RWPE1 (cell line): ENCODE measurements at regions not wholly inside any gene's neighbourhood (a gene's known extent, or its start where the extent isn't known, plus 50 kb on each side); places are given as distances from the start of the nearest gene placed in this dataset.
"Not testable (repeated sequence)": the region's sequence is repeated elsewhere in the genome, so short reads cannot be mapped to it uniquely, and the experiment has no call there.

Source experiments
- CTCF ChIA-PET: fragments of 350-600 bp; sonication (Branson Sonifier 250); formaldehyde crosslinking; extraction: SDS; loops from one replicate; lab custom pipeline; 2021; lab: Yijun Ruan, JAX
- POLR2A ChIA-PET: fragments of 400-600 bp; formaldehyde crosslinking; extraction: SDS; loops from one replicate; lab custom pipeline; 2020; ENCODE audit warnings: antibody characterized with exemption; ENCODE audit not compliant: low non-redundant PET; lab: Yijun Ruan, JAX
- DNase-seq: peaks from one replicate; pipeline ENCODE4 v3.0.0; 2012; ENCODE audit warnings: low spot score
- H3K27ac ChIP-seq: fragments of 450-650 bp; 2 replicates; pipeline ENCODE4 v1.5.1; 2017
- TF ChIP-seq, protein P1 (sequence below): fragments of 450-650 bp; conservative IDR thresholded peaks from 2 replicates; pipeline ENCODE4 v1.5.1; 2017; ENCODE audit warnings: low read depth, mild to moderate bottlenecking

DNA sequence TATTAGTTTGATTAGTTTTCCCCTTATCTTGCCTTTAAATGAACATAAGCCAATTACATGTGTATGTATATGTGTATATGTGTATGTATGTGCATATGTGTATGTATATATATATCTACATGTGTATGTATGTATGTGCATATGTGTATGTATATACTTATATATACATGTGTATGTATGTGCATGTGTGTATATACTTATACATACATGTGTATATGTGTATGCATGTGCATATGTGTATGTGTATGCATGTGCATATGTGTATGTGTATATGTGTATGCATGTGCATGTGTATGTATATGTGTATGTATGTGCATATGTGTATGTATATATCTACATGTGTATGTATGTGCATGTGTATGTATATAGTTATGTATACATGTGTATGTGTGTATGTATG is 65.5 kb upstream of the CCT8L2 start:
- H3K27ac ChIP-seq: no peak overlapping the region
- TF ChIP-seq, protein P1, sequence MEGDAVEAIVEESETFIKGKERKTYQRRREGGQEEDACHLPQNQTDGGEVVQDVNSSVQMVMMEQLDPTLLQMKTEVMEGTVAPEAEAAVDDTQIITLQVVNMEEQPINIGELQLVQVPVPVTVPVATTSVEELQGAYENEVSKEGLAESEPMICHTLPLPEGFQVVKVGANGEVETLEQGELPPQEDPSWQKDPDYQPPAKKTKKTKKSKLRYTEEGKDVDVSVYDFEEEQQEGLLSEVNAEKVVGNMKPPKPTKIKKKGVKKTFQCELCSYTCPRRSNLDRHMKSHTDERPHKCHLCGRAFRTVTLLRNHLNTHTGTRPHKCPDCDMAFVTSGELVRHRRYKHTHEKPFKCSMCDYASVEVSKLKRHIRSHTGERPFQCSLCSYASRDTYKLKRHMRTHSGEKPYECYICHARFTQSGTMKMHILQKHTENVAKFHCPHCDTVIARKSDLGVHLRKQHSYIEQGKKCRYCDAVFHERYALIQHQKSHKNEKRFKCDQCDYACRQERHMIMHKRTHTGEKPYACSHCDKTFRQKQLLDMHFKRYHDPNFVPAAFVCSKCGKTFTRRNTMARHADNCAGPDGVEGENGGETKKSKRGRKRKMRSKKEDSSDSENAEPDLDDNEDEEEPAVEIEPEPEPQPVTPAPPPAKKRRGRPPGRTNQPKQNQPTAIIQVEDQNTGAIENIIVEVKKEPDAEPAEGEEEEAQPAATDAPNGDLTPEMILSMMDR: no peak
- ChIA-PET POLR2A (no interaction called here), CTCF (no interaction called here)
- DNase-seq: no peak

DNA sequence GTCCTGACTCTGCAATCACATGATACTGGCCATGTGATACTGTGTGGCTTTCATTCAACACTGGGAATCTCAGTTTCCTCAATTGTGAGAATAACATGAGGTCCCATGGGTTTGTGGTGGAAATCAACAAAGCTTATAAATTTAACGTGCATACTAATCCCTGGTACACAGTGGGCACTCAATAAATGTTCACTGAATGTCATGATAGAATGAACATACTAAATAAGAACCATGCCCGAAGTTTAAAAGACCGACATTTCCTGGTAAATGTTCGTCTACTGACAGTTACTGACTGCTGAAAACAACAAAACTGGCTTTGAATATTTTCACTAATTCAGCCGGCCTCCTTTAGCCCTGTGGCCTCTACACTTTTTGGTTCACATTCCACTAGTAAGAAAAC is 62.3 kb upstream of the CCT8L2 start:
- H3K27ac ChIP-seq: no peak overlapping the region
- CTCF ChIA-PET: no interaction called here
- TF ChIP-seq, protein P1: no peak
- POLR2A ChIA-PET: no interaction called here
- no peak for DNase-seq

DNA sequence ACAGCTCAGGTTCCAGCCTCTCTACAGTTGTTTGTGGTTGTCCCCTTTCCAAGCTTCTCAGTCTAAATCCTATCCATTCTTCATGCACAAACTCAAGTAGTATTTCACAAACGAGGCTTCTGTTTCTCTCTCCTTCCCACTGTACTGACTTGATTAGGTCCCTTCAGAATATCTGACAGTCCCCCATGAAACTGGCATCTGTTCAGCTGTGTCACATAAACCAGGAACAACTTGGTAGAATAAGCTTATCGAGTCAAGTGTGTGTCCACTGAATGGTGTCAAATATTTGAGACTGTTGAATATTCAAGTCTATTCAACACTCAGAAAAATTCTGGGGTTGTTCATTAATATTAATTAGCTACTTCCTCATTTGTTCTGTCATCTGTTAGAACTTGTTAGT is 61.7 kb upstream of the CCT8L2 start:
- H3K27ac ChIP-seq, DNase-seq, POLR2A ChIA-PET, CTCF ChIA-PET: not testable (repeated sequence)

DNA sequence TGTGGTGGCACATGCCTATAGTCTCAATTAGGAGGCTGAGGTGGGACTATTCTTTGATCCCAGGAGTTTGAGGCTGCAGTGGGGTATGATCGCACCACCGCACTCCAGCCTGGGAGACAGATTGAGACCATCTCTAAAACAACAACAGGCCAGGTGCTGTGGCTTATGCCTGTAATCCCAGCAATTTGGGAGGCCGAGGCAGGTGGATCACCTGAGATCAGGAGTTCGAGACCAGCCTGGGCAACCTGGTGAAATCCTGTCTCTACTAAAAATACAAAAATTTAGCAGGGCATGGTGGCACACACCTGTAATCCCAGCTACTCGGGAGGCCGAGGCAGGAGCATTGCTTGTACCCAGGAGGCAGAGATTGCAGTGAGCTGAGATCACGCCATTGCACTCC is 60.6 kb upstream of the CCT8L2 start:
- H3K27ac ChIP-seq, POLR2A ChIA-PET, CTCF ChIA-PET, DNase-seq: not testable (repeated sequence)

DNA sequence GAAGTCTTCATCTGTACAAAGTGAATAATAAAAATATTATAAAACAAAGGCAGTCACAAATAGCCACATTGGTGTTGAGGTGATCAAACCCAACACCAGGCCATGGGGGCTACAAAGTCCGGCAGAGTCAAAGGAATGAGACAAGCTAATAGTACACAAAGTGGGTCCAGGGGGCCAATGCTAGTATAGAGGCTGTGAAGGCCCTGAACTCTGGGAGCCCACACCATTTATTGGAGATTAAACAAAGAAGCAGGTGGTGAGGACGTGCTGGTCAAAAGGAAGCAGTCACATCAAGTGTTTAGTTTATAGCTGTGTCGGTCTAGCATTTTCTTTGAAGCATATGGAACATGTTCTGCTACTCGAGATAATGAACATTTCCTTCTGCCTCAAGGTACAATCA is 58.6 kb upstream of the CCT8L2 start:
- ChIA-PET CTCF (no interaction called here), POLR2A (no interaction called here)
- TF ChIP-seq, protein P1: no peak
- no peak overlapping the region for H3K27ac ChIP-seq
- no peak for DNase-seq
